HL-60 (cell line): ENCODE measurements at regions not wholly inside any gene's neighbourhood (a gene's known extent, or its start where the extent isn't known, plus 50 kb on each side); places are given as distances from the start of the nearest gene placed in this dataset.
A peak's percentile ranks its signal among the peaks of the same experiment; 100 is the strongest.

Experiments used
- DNase-seq, 2 experiments: peaks; one replicate each; pipeline ENCODE4 v3.0.0-alpha.2; 2010 to 2020; ENCODE audit warnings: low read depth in 1 of 2, low spot score in 1 of 2
- H3K27ac ChIP-seq: fragments of 250-450 bp; sonication (Bioruptor Pico); replicated peaks from 2 replicates; pipeline ENCODE4 v1.5.1; 2020; ENCODE audit warnings: mild to moderate bottlenecking, moderate library complexity
- H3K27me3 ChIP-seq: fragments of 250-450 bp; sonication (Bioruptor Pico); 2 replicates; pipeline ENCODE4 v1.5.1; 2021; ENCODE audit warnings: mild to moderate bottlenecking, moderate library complexity; ENCODE audit not compliant: insufficient read depth, poor library complexity, severe bottlenecking
- H3K4me3 ChIP-seq: replicated peaks from 2 replicates; pipeline ENCODE4 v1.5.1; 2011; ENCODE audit warnings: mild to moderate bottlenecking, control low read depth, low read length; ENCODE audit not compliant: insufficient read depth
- CTCF ChIP-seq: IDR thresholded peaks from one replicate; pipeline ENCODE4 v1.5.1; 2011; ENCODE audit warnings: low read length, control low read depth, inconsistent platforms; ENCODE audit not compliant: insufficient read depth
- GABPA ChIP-seq: IDR thresholded peaks from 2 replicates; pipeline ENCODE4 v1.6.1; 2012; ENCODE audit warnings: low read depth
- POLR2AphosphoS5 ChIP-seq: IDR thresholded peaks from 2 replicates; pipeline ENCODE4 v1.6.1; 2012; ENCODE audit warnings: low read depth
- REST ChIP-seq: IDR thresholded peaks from 2 replicates; pipeline ENCODE4 v1.6.1; 2012; ENCODE audit warnings: low read depth; ENCODE audit not compliant: insufficient replicate concordance
- SPI1 ChIP-seq: IDR thresholded peaks from 2 replicates; pipeline ENCODE4 v1.6.1; 2012; ENCODE audit warnings: low read depth, mild to moderate bottlenecking, borderline replicate concordance

- H3K27me3 ChIP-seq, result no peaks in the 10 kb centered on the region
- peak in 1 of 2 experiments; percentile 59 for DNase-seq
- H3K27ac ChIP-seq, result peak overlapping the region; percentile 85
- TF ChIP-seq POLR2AphosphoS5 (no peak), REST (no peak), CTCF (no peak), GABPA (no peak), SPI1 (no peak)
- no peak overlapping the region for H3K4me3 ChIP-seq
These were observed 126.5 kb upstream of the THBS1 start for GRCh38 chr15:39454189-39454986.

- DNase-seq, result no peak
- Histone ChIP-seq H3K27ac (peak overlapping the region; percentile 85), H3K4me3 (no peak overlapping the region), H3K27me3 (no peaks in the 10 kb centered on the region)
- TF ChIP-seq GABPA (no peak), POLR2AphosphoS5 (no peak), SPI1 (no peak), REST (no peak), CTCF (no peak)
These were observed 125.3 kb upstream of the THBS1 start for GRCh38 chr15:39455471-39455991.

- H3K27ac ChIP-seq, result no peak overlapping the region; the same call in 1 of the 2 replicates
- no peak for DNase-seq
- no peak overlapping the region for H3K4me3 ChIP-seq
These were observed 124.7 kb upstream of the THBS1 start for GRCh38 chr15:39456159-39456558.

More at GRCh38 chr15:39456159-39456558, 124.7 kb upstream of the THBS1 start:
- TF ChIP-seq SPI1, result no peak
- no peak for TF ChIP-seq CTCF
- TF ChIP-seq POLR2AphosphoS5, result no peak
- TF ChIP-seq REST, result no peak
- no peak for TF ChIP-seq GABPA
- no peaks in the 10 kb centered on the region for H3K27me3 ChIP-seq
